Tibial artery (tissue), 4 donors: ENCODE measurements at regions not wholly inside any gene's neighbourhood (a gene's known extent, or its start where the extent isn't known, plus 50 kb on each side); places are given as distances from the start of the nearest gene placed in this dataset.

Experiments used
- DNase-seq, 2 donors: peaks; one replicate each; pipeline ENCODE4 v3.0.0-alpha.2; 2019
- H3K27ac ChIP-seq, 2 donors: fragments of 200-600 bp; sonication (generic) in 1 of 2; 1 replicate in 1 of 2; 2 replicates in 1 of 2; pipeline ENCODE4 v1.5.1; 2018 to 2019; ENCODE audit warnings: mild to moderate bottlenecking in 1 of 2
- H3K27me3 ChIP-seq, 2 donors: fragments of 200-600 bp; sonication (generic) in 1 of 2; one replicate each; pipeline versions ENCODE4 v1.5.1 to v1.6.0; 2016 to 2019
- H3K36me3 ChIP-seq, 3 donors: fragments of 200-600 bp; sonication (generic) in 2 of 3; one replicate each; pipeline ENCODE4 v1.5.1; 2016 to 2019; ENCODE audit warnings: mild to moderate bottlenecking in 2 of 3
- H3K4me1 ChIP-seq, 4 donors: fragments of 200-600 bp; sonication (generic) in 2 of 4; 1 replicate in 3 of 4; 2 replicates in 1 of 4; pipeline ENCODE4 v1.5.1; 2016 to 2019
- H3K4me3 ChIP-seq, 2 donors: fragments of 200-600 bp; sonication (generic) in 1 of 2; 1 replicate in 1 of 2; 2 replicates in 1 of 2; pipeline ENCODE4 v1.5.1; 2018 to 2019; ENCODE audit warnings: mild to moderate bottlenecking in 2 of 2
- H3K9me3 ChIP-seq, 3 donors: fragments of 200-600 bp; sonication (generic) in 1 of 3; one replicate each; pipeline ENCODE4 v1.5.1; 2016 to 2019
- CTCF ChIP-seq, 2 experiments: fragments of 200-600 bp in 1 of 2; fragments of 450-650 bp in 1 of 2; IDR thresholded peaks; one replicate each; pipeline ENCODE4 v1.5.1; 2017 to 2019; ENCODE audit warnings: antibody characterized with exemption in 2 of 2, mild to moderate bottlenecking in 1 of 2, moderate library complexity in 1 of 2
- intact Hi-C: fragments of 100-400 bp; cut with DNase I; formaldehyde crosslinking; loops from one replicate; pipeline ENCODE4 v1.15.0; 2023; ENCODE audit warnings: low total_unique reads

DNA sequence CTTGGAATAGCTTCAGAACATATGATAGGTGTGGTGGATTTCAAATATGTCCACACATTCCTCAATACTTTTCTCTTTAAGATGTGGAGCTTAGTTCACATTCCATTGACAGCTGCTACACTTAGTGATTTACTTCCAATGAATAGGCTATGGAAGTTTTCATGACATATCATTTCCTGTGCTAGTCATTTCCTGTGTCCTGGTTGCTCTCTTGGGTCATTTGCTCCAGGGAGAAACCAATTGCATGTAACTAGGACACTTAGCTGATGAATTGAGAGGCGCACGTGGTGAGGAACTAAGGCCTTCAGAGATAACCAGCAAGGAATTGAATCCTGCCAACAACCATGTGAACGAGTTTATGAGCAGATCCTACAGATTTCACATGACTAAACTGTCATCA lies 120.9 kb downstream of the SLC17A6 start:
- Histone ChIP-seq H3K27ac (no peak overlapping the region), H3K4me1 (no peaks in the 10 kb centered on the region), H3K4me3 (no peak overlapping the region), H3K9me3 (no peaks in the 10 kb centered on the region), H3K36me3 (no peaks in the 10 kb centered on the region), H3K27me3 (no peaks in the 10 kb centered on the region)
- TF ChIP-seq CTCF (IDR thresholded peaks at IDR 0.05) = no peak
- DNase-seq = no peak
- intact Hi-C loops = no loop called here

DNA sequence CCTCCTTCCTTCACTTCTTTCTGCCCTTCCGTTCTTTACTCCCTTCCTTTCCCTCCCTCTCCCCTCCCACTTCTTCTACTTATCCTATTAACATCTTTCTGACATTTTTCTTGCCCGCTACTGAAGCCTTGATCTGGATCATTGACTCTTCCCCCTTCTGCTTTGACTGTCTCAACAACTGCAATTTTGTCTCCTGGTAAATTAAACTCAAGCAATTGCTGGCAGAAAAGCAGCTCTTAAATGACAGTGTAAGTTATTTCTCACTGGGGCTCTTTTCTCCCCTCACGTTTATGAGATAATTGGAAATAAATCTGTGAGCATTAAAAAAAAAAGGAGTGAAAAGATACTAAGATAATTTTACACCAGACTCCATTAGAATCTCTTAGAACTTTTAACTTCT lies 120.0 kb downstream of the SLC17A6 start:
- DNase-seq = no peak
- TF ChIP-seq CTCF (IDR thresholded peaks at IDR 0.05) = no peak
- intact Hi-C loops = no loop called here

DNA sequence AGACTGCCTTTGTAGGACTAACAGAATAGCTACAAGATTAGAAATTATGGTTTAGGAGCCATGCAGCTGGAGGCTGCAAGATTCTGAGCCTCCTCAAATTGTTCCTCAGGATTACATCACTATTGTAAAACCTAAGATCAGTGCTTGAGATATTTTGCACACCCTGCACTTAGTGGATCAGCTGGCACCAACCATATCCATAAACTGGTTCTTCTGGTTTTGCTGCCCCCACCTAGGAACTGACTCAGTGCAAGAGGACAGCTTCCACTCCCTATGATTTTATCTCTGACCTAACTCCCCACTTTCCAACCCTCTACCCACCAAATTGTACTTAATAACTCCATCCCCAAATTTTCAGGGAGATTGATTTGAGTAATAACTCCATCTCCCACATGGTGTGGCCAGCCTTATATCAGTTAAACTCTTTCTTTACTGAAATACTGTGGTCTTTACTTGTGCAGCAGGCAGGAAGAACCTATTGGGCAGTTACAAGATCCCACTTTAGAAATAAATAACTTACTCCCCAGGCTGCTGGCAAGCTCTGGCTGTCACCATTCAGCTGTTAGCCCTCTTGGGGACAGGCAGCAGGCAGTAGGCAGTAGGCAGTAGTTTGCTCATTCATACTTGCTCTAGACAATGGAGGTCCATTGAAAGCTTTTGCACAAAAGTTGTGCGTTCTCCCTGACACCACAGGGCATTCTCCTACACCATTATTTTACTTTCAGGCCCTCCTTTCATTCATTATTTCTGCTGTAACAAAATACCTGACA lies 119.0 kb downstream of the SLC17A6 start:
- Histone ChIP-seq H3K9me3 (no peaks in the 10 kb centered on the region), H3K4me3 (no peak overlapping the region), H3K27me3 (no peaks in the 10 kb centered on the region), H3K36me3 (no peaks in the 10 kb centered on the region), H3K27ac (no peak overlapping the region), H3K4me1 (no peaks in the 10 kb centered on the region)
- no peak for TF ChIP-seq CTCF (IDR thresholded peaks at IDR 0.05)
- intact Hi-C loops = no loop called here
- DNase-seq = no peak

More for the DNA sequence above, 120.0 kb downstream of the SLC17A6 start:
- H3K27me3 ChIP-seq = no peaks in the 10 kb centered on the region
- H3K4me3 ChIP-seq = no peak overlapping the region
- H3K36me3 ChIP-seq = no peaks in the 10 kb centered on the region
- H3K27ac ChIP-seq = no peak overlapping the region
- H3K4me1 ChIP-seq = no peaks in the 10 kb centered on the region
- no peaks in the 10 kb centered on the region for H3K9me3 ChIP-seq

- TF ChIP-seq CTCF (IDR thresholded peaks at IDR 0.05) = no peak
- H3K27ac ChIP-seq = no peak overlapping the region
- no peaks in the 10 kb centered on the region for H3K4me1 ChIP-seq
- H3K36me3 ChIP-seq = no peaks in the 10 kb centered on the region
- no peak for DNase-seq
- no peaks in the 10 kb centered on the region for H3K9me3 ChIP-seq
- no peak overlapping the region for H3K4me3 ChIP-seq
- intact Hi-C loops = no loop called here
- no peaks in the 10 kb centered on the region for H3K27me3 ChIP-seq
Measured at GRCh38 chr11:22454461-22455090, 116.4 kb downstream of the SLC17A6 start.

DNA sequence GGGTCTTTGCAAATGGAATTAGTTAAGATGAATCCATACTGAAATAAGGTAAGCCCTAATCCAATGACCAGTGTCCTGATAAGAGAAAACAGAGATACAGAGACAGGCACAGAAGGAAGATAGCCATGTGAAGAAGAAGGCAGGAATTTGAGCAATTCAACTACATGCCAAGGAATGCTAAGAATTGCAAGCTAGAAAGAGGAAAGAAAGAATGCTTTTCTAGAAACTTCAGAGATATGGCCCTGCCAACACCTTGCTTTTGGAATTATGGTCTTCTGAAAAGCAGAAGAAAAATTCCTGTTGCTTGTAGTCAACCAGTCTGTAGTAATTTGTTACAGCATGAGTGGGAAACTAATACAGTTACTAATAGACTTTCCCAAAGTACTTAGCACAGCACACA lies 111.3 kb downstream of the SLC17A6 start:
- no peak overlapping the region for H3K4me3 ChIP-seq
- H3K36me3 ChIP-seq = no peaks in the 10 kb centered on the region
- no peaks in the 10 kb centered on the region for H3K4me1 ChIP-seq
- no peaks in the 10 kb centered on the region for H3K9me3 ChIP-seq
- H3K27me3 ChIP-seq = no peaks in the 10 kb centered on the region
- no peak overlapping the region for H3K27ac ChIP-seq
- intact Hi-C loops = no loop called here
- DNase-seq = no peak
- TF ChIP-seq CTCF (IDR thresholded peaks at IDR 0.05) = no peak
